HG03025 (cell line): ENCODE measurements at regions not wholly inside any gene's neighbourhood (a gene's known extent, or its start where the extent isn't known, plus 50 kb on each side); places are given as distances from the start of the nearest gene placed in this dataset.

Source experiments
- ATAC-seq: cut with Tn5 transposase; IDR thresholded peaks from one replicate; pipeline ENCODE4 v1.9.1; 2021; ENCODE audit warnings: mild to moderate bottlenecking, moderate library complexity; ENCODE audit not compliant: unreplicated experiment, low FRiP score

GRCh38 chr9:113775749-113776148 lies 100.4 kb upstream of the ZNF618 start:
- no peak for ATAC-seq

DNA sequence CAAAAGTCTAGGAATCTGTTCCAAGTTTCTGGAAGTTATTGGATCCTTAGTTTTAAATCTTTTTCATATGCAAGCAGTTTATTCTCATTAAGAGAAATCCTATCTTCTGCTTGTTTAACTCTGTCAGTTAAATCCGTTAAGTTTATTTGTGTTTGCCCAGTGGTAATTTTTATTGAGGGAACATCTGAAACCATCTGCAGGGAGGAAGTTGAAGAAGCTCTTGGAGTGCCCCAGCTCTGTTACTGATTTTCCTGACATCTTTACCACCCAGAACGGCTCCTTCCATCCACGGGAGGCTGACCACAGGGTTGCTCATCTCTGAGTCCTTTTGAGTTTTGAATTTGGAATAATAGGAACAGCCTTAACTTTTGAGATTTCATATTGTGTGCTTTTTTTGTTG lies 99.9 kb upstream of the ZNF618 start:
- ATAC-seq = no peak

DNA sequence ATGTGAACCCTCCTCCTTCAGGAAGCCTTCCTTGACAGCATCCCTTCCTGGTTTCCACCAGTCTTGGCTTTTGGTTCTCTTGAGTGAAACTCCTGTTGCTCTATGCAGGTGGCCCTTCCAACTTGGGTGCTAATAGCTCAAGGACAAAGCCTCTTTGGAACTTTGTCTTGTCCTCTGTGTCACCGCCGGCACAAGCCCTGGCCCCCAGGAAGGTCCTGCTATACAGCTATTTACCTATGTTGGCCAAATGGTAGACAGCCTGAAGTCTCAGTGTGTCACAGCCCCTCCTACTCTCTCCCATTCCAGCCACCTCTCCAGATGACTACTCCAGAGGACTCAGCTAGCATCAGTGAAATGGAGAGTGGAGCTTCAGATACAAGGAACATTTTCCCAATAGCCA lies 94.7 kb upstream of the ZNF618 start:
- no peak for ATAC-seq

DNA sequence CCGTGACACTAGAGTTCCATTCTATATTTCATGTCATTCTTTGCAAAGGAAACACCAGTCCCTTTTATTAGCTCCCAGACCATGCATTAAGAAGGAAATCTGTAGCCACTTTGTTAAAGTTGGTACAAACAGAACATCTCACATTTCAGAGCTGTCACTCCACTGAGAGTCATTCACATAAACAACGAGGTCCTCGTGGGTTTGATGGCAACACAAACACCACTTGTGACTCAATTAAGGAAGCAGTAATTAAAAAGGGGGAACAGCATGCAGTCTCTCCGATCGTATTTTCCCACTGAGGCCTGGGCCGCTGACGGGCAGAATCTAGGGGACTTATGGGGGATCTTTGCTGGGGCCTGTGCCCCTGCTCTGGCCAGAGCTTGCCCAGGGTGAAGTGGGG lies 94.2 kb upstream of the ZNF618 start:
- no peak for ATAC-seq

DNA sequence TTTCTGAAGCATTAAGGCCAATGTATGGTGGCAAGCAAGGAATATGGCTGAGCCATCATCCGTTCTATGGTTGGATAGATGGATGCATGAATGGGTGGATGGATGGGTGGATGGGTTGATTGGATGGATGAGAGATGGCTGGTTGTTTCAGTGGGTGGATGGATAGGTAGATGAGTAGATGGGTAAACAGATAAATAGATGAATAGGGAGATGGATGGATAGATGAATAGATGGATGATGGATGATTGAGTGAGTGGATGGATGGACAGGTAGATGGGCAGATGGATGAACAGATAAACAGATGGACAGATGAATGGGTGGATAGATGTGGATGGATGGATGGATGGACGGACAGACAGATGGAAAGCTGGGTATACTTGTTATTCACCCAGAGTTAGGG lies 92.6 kb upstream of the ZNF618 start:
- ATAC-seq = no peak

- no peak for ATAC-seq
These were observed 90.8 kb upstream of the ZNF618 start for GRCh38 chr9:113785334-113785733.

GRCh38 chr9:113786071-113786470 lies 90.0 kb upstream of the ZNF618 start:
- ATAC-seq = no peak

- ATAC-seq = no peak
These were observed 88.2 kb upstream of the ZNF618 start for GRCh38 chr9:113787871-113788270.

GRCh38 chr9:113788616-113789330 lies 87.3 kb upstream of the ZNF618 start:
- no peak for ATAC-seq

GRCh38 chr9:113790093-113790492 lies 86.0 kb upstream of the ZNF618 start:
- ATAC-seq = no peak

DNA sequence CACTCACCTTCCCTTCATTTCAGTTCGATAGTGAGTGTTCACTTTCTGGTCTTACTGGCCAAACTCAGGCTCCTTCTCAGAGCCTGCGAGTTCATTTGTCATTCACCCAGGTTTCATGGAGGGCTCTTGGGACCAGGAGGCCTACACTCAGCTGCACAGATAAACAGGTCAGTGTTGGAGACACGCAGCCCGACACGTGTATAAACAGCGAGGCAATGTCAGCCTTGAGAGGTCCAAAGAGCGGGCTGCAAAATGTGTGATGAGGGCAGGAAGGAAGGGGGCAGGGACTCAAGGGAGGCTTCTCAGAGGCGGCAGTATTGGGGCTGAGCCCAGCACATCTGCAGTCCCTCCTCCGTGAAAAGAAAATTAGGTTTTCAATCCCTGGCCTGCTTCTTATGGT lies 82.6 kb upstream of the ZNF618 start:
- ATAC-seq = no peak

GRCh38 chr9:113794721-113795120 lies 81.4 kb upstream of the ZNF618 start:
- no peak for ATAC-seq

GRCh38 chr9:113795811-113796392 lies 80.2 kb upstream of the ZNF618 start:
- no peak for ATAC-seq

GRCh38 chr9:113796646-113797426 lies 79.3 kb upstream of the ZNF618 start:
- ATAC-seq = no peak

GRCh38 chr9:113798062-113799030 lies 77.8 kb upstream of the ZNF618 start:
- no peak for ATAC-seq

DNA sequence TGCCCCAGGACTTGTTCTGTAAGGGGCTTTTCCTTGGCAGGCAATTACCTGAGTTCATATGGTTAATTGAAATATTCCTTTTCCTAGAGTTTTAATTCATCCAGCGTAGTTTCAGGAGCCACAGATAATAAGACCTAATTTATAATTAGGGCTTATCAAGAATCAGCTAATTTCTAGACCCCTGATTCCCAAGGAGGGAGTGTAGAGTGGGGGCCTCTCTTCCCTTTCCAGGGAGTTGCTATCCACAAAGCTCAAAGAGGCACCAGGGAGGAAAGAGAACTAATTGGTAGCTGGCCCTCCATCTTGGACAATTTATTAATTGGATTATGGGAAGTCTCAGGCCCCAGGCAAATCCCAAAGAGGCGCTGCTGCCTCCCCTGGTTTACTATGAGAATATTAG lies 75.8 kb upstream of the ZNF618 start:
- no peak for ATAC-seq

- no peak for ATAC-seq
These were observed 72.1 kb upstream of the ZNF618 start for GRCh38 chr9:113803811-113804589.

DNA sequence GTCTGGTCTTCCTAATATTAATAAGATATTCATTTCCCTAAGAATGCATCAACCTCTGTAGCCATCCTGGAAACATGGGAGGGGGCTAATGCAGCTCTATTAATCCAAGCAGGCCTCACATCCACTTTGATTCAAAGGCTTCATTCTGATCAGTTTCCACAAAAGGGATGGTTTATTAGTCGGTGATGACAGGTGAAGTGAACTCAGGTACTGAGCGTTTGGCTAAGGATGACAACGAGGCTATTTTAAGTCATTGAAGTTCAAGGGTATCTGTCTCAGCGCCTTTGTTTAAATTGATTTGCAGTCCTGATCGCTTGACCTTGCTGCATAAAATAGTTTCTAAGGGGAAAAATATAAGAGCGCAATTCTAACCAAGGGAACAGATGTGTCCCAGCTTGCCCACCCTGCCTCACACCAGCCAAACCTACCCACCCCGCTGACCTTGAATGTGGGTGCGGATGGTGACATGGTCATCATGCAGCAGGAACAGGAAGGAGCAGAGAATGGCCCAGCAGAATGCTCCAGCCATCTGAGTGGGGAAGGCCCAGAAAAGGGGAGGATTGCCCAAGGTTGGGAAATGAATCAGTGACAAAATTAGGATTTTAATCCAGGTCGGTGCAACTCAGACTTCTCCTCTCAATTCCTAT lies 70.5 kb upstream of the ZNF618 start:
- ATAC-seq = no peak
